ENCODE measurements at regions not wholly inside any gene's neighbourhood (a gene's known extent, or its start where the extent isn't known, plus 50 kb on each side); places are given as distances from the start of the nearest gene placed in this dataset.

GRCh38 chr18:27763936-27764335 lies 413.0 kb downstream of the CDH2 start:
- Mint-ChIP-seq H3K27ac (no peak overlapping the region), H3K9me3 (no peaks in the 10 kb centered on the region), H3K27me3 (ENCODE audit: low read depth, poor library complexity) (no peaks in the 10 kb centered on the region), H3K4me1 (no peaks in the 10 kb centered on the region), H3K4me3 (no peak overlapping the region), H3K36me3 (ENCODE audit: low read depth) (no peaks in the 10 kb centered on the region)
- no peak for TF ChIP-seq CTCF (IDR thresholded peaks at IDR 0.05)
- no peak for DNase-seq

- no peaks in the 10 kb centered on the region for H3K9me3 Mint-ChIP-seq
- H3K4me1 Mint-ChIP-seq, result no peaks in the 10 kb centered on the region
- no peak for TF ChIP-seq CTCF (IDR thresholded peaks at IDR 0.05)
- no peaks in the 10 kb centered on the region for H3K27me3 Mint-ChIP-seq (ENCODE audit: low read depth, poor library complexity)
- no peak overlapping the region for H3K4me3 Mint-ChIP-seq
- no peak for DNase-seq
- H3K27ac Mint-ChIP-seq, result no peak overlapping the region
- no peaks in the 10 kb centered on the region for H3K36me3 Mint-ChIP-seq (ENCODE audit: low read depth)
Observed at GRCh38 chr18:27763341-27763740, 413.6 kb downstream of the CDH2 start.

- Mint-ChIP-seq H3K9me3 (no peaks in the 10 kb centered on the region), H3K27ac (no peak overlapping the region), H3K4me3 (no peak overlapping the region), H3K27me3 (ENCODE audit: low read depth, poor library complexity) (no peaks in the 10 kb centered on the region), H3K4me1 (no peaks in the 10 kb centered on the region), H3K36me3 (ENCODE audit: low read depth) (no peaks in the 10 kb centered on the region)
- TF ChIP-seq CTCF (IDR thresholded peaks at IDR 0.05), result no peak
- DNase-seq, result no peak
Observed at GRCh38 chr18:27762054-27762453, 414.9 kb downstream of the CDH2 start.

- H3K4me3 Mint-ChIP-seq, result no peak overlapping the region
- no peak for DNase-seq
- no peaks in the 10 kb centered on the region for H3K27me3 Mint-ChIP-seq (ENCODE audit: low read depth, poor library complexity)
- no peak for TF ChIP-seq CTCF (IDR thresholded peaks at IDR 0.05)
- H3K4me1 Mint-ChIP-seq, result peaks cover 23% of the 10 kb centered on the region
- no peaks in the 10 kb centered on the region for H3K36me3 Mint-ChIP-seq (ENCODE audit: low read depth)
- no peak overlapping the region for H3K27ac Mint-ChIP-seq
- H3K9me3 Mint-ChIP-seq, result no peaks in the 10 kb centered on the region
Observed at GRCh38 chr18:27752944-27753343, 424.0 kb downstream of the CDH2 start.

- no peak for DNase-seq
- H3K27ac Mint-ChIP-seq, result no peak overlapping the region
Observed at GRCh38 chr18:27750923-27751322, 426.0 kb downstream of the CDH2 start.

More at GRCh38 chr18:27750923-27751322, 426.0 kb downstream of the CDH2 start:
- Mint-ChIP-seq H3K27me3 (ENCODE audit: low read depth, poor library complexity) (no peaks in the 10 kb centered on the region), H3K4me3 (no peak overlapping the region), H3K9me3 (no peaks in the 10 kb centered on the region), H3K4me1 (peaks cover 37% of the 10 kb centered on the region), H3K36me3 (ENCODE audit: low read depth) (no peaks in the 10 kb centered on the region)
- TF ChIP-seq CTCF (IDR thresholded peaks at IDR 0.05), result no peak

All from nephron progenitor cell (in vitro differentiated cells).